ENCODE measurements at regions not wholly inside any gene's neighbourhood (a gene's known extent, or its start where the extent isn't known, plus 50 kb on each side); places are given as distances from the start of the nearest gene placed in this dataset.

DNA sequence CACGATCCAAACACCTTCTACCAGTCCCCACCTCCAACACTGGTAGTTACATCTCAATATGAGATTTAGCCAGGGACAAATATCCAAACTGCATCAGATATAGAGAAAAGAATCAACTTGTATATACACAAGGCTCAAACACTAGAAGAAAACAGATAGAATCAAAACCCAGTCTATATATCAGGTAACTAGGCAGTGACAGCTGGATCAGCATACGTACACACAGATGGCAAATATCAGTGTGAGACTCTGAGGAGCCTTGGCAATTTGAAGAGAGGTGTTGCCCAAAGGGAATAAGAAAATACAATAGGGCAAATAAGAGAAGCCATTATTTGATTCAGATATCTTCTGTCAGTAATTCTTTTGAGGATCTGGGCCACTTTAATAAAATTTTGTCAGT, 951.3 kb upstream of the CHORDC1 start:
- TF ChIP-seq, protein P1, sequence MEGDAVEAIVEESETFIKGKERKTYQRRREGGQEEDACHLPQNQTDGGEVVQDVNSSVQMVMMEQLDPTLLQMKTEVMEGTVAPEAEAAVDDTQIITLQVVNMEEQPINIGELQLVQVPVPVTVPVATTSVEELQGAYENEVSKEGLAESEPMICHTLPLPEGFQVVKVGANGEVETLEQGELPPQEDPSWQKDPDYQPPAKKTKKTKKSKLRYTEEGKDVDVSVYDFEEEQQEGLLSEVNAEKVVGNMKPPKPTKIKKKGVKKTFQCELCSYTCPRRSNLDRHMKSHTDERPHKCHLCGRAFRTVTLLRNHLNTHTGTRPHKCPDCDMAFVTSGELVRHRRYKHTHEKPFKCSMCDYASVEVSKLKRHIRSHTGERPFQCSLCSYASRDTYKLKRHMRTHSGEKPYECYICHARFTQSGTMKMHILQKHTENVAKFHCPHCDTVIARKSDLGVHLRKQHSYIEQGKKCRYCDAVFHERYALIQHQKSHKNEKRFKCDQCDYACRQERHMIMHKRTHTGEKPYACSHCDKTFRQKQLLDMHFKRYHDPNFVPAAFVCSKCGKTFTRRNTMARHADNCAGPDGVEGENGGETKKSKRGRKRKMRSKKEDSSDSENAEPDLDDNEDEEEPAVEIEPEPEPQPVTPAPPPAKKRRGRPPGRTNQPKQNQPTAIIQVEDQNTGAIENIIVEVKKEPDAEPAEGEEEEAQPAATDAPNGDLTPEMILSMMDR (IDR thresholded peaks at IDR 0.05 in 4 of 5, conservative IDR thresholded peaks at IDR 0.05 in 1 of 5), result no peak
- TF ChIP-seq POLR2A (IDR thresholded peaks at IDR 0.05), result no peak
